ENCODE measurements at regions not wholly inside any gene's neighbourhood (a gene's known extent, or its start where the extent isn't known, plus 50 kb on each side); places are given as distances from the start of the nearest gene placed in this dataset.
A peak's percentile ranks its signal among the peaks of the same experiment; 100 is the strongest.

GRCh38 chr4:179615704-179616103 lies 2173.5 kb upstream of the AGA start:
- no peak for DNase-seq (ENCODE audit: low read depth)
- no peak for TF ChIP-seq CTCF (conservative IDR thresholded peaks at IDR 0.05; ENCODE audit: low read length)
- H3K4me3 ChIP-seq (ENCODE audit: low read length), result no peak overlapping the region

- no peak overlapping the region for H3K4me3 ChIP-seq (ENCODE audit: low read length)
- TF ChIP-seq CTCF (conservative IDR thresholded peaks at IDR 0.05; ENCODE audit: low read length), result no peak
- no peak for DNase-seq (ENCODE audit: low read depth)
Observed at GRCh38 chr4:179618966-179619365, 2176.7 kb upstream of the AGA start.

- H3K4me3 ChIP-seq (ENCODE audit: low read length), result no peak overlapping the region
- no peak for TF ChIP-seq CTCF (conservative IDR thresholded peaks at IDR 0.05; ENCODE audit: low read length)
- DNase-seq (ENCODE audit: low read depth), result peak; percentile 0
Observed at GRCh38 chr4:179624768-179625181, 2182.5 kb upstream of the AGA start.

- no peak for TF ChIP-seq CTCF (conservative IDR thresholded peaks at IDR 0.05; ENCODE audit: low read length)
- H3K4me3 ChIP-seq (ENCODE audit: low read length), result no peak overlapping the region
- no peak for DNase-seq (ENCODE audit: low read depth)
Observed at GRCh38 chr4:179625406-179625805, 2183.2 kb upstream of the AGA start.

GRCh38 chr4:179626687-179627086 lies 2184.4 kb upstream of the AGA start:
- no peak for DNase-seq (ENCODE audit: low read depth)
- no peak for TF ChIP-seq CTCF (conservative IDR thresholded peaks at IDR 0.05; ENCODE audit: low read length)
- H3K4me3 ChIP-seq (ENCODE audit: low read length), result no peak overlapping the region

- no peak for TF ChIP-seq CTCF (conservative IDR thresholded peaks at IDR 0.05; ENCODE audit: low read length)
- DNase-seq (ENCODE audit: low read depth), result no peak
- no peak overlapping the region for H3K4me3 ChIP-seq (ENCODE audit: low read length)
Observed at GRCh38 chr4:179631321-179631720, 2189.1 kb upstream of the AGA start.

- DNase-seq (ENCODE audit: low read depth), result no peak
- H3K4me3 ChIP-seq (ENCODE audit: low read length), result no peak overlapping the region
- TF ChIP-seq CTCF (conservative IDR thresholded peaks at IDR 0.05; ENCODE audit: low read length), result no peak
Observed at GRCh38 chr4:179634862-179635261, 2192.6 kb upstream of the AGA start.
